ENCODE measurements at regions not wholly inside any gene's neighbourhood (a gene's known extent, or its start where the extent isn't known, plus 50 kb on each side); places are given as distances from the start of the nearest gene placed in this dataset.

GRCh38 chr11:70717936-70718595, 319.7 kb downstream of the CTTN start:
- TF ChIP-seq EZH2 (IDR thresholded peaks at IDR 0.05; ENCODE audit: borderline replicate concordance) (no peak), EZH2phosphoT487 (IDR thresholded peaks at IDR 0.05; ENCODE audit: low read depth, severe bottlenecking, unreplicated experiment) (no peak)
